T-helper 1 cell (primary cell): ENCODE measurements at regions not wholly inside any gene's neighbourhood (a gene's known extent, or its start where the extent isn't known, plus 50 kb on each side); places are given as distances from the start of the nearest gene placed in this dataset.
"Not testable (repeated sequence)": the region's sequence is repeated elsewhere in the genome, so short reads cannot be mapped to it uniquely, and the experiment has no call there.

Experiments used
- DNase-seq, 5 donors: peaks; one replicate each; pipeline ENCODE4 v3.0.0-alpha.2; 2012 to 2020

GRCh38 chr19:28546148-28546685, 666.7 kb downstream of the UQCRFS1 start:
- DNase-seq, result no peak

- not testable (repeated sequence) for DNase-seq
Measured at GRCh38 chr19:28545397-28545796, 667.6 kb downstream of the UQCRFS1 start.

GRCh38 chr19:28544451-28545261, 668.3 kb downstream of the UQCRFS1 start:
- no peak for DNase-seq

GRCh38 chr19:28543244-28543776, 669.6 kb downstream of the UQCRFS1 start:
- DNase-seq, result no peak

GRCh38 chr19:28542394-28543243, 670.3 kb downstream of the UQCRFS1 start:
- DNase-seq, result no peak

GRCh38 chr19:28541602-28542393, 671.2 kb downstream of the UQCRFS1 start:
- no peak for DNase-seq

GRCh38 chr19:28541029-28541428, 671.9 kb downstream of the UQCRFS1 start:
- no peak for DNase-seq

GRCh38 chr19:28540385-28540784, 672.6 kb downstream of the UQCRFS1 start:
- DNase-seq, result not testable (repeated sequence)

GRCh38 chr19:28539759-28540158, 673.2 kb downstream of the UQCRFS1 start:
- no peak for DNase-seq

- DNase-seq, result not testable (repeated sequence)
Measured at GRCh38 chr19:28538579-28538978, 674.4 kb downstream of the UQCRFS1 start.

GRCh38 chr19:28537896-28538295, 675.1 kb downstream of the UQCRFS1 start:
- DNase-seq, result no peak

- no peak for DNase-seq
Measured at GRCh38 chr19:28537079-28537478, 675.9 kb downstream of the UQCRFS1 start.

GRCh38 chr19:28535352-28535775, 677.6 kb downstream of the UQCRFS1 start:
- DNase-seq, result no peak

GRCh38 chr19:28534766-28535351, 678.1 kb downstream of the UQCRFS1 start:
- no peak for DNase-seq

- no peak for DNase-seq
Measured at GRCh38 chr19:28532765-28533341, 680.1 kb downstream of the UQCRFS1 start.

- DNase-seq, result no peak
Measured at GRCh38 chr19:28531979-28532378, 681.0 kb downstream of the UQCRFS1 start.

- no peak for DNase-seq
Measured at GRCh38 chr19:28530406-28531035, 682.4 kb downstream of the UQCRFS1 start.

- no peak for DNase-seq
Measured at GRCh38 chr19:28526038-28526437, 686.9 kb downstream of the UQCRFS1 start.

GRCh38 chr19:28523619-28524018, 689.3 kb downstream of the UQCRFS1 start:
- DNase-seq, result no peak

GRCh38 chr19:28522545-28522922, 690.4 kb downstream of the UQCRFS1 start:
- DNase-seq, result no peak
